Hepatocyte (in vitro differentiated cells): ENCODE measurements at regions not wholly inside any gene's neighbourhood (a gene's known extent, or its start where the extent isn't known, plus 50 kb on each side); places are given as distances from the start of the nearest gene placed in this dataset.

Experiments
- EZH2phosphoT487 ChIP-seq: fragments of 200-600 bp; sonication (generic); IDR thresholded peaks from one replicate; pipeline ENCODE4 v1.6.1; 2018; ENCODE audit warnings: antibody characterized with exemption, mild to moderate bottlenecking, low read depth, moderate library complexity; ENCODE audit not compliant: unreplicated experiment, severe bottlenecking
- TF ChIP-seq, protein P1 (sequence below): fragments of 200-600 bp; sonication (generic); IDR thresholded peaks from 2 replicates; pipeline ENCODE4 v1.5.1; 2016; ENCODE audit warnings: antibody characterized with exemption, mild to moderate bottlenecking; ENCODE audit not compliant: poor library complexity

DNA sequence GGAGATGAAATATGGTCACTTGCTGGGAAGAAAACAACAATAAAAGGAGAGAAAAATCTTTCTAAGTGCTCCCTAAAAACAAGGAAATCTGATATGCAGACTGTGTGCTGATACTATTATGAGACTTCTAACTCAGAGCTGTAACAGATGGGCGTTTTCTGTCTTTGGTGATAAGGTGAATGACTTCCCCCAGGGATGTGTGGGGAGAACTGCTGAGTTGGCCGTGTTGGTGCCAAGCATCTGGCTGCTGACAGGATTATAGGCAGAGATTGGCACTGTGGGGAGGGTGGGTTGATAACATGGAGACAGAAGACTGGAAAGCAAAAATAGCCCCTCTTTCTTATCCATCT, 438.5 kb upstream of the PLXNA2 start:
- no peak for TF ChIP-seq EZH2phosphoT487
- TF ChIP-seq, protein P1, sequence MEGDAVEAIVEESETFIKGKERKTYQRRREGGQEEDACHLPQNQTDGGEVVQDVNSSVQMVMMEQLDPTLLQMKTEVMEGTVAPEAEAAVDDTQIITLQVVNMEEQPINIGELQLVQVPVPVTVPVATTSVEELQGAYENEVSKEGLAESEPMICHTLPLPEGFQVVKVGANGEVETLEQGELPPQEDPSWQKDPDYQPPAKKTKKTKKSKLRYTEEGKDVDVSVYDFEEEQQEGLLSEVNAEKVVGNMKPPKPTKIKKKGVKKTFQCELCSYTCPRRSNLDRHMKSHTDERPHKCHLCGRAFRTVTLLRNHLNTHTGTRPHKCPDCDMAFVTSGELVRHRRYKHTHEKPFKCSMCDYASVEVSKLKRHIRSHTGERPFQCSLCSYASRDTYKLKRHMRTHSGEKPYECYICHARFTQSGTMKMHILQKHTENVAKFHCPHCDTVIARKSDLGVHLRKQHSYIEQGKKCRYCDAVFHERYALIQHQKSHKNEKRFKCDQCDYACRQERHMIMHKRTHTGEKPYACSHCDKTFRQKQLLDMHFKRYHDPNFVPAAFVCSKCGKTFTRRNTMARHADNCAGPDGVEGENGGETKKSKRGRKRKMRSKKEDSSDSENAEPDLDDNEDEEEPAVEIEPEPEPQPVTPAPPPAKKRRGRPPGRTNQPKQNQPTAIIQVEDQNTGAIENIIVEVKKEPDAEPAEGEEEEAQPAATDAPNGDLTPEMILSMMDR = no peak
